ENCODE measurements at regions not wholly inside any gene's neighbourhood (a gene's known extent, or its start where the extent isn't known, plus 50 kb on each side); places are given as distances from the start of the nearest gene placed in this dataset.

DNA sequence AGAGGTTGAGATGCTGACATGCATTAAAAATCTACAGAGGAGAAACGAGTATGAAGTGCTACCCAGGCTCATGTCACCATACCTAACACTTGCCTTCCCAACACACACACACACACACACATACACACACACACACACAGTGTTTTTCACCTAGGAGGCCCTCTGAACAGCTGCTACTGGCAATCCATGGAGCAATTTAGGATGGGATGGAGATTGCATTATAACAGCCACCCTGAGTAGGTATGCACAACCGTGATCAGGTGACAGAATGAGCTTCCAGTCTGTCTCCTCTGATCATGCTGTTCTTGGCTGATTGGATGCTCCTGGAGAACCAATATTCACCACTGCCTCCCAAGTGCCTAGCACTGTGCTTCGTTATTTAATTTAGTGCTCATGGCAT lies 528.5 kb upstream of the CDH5 start:
- Histone ChIP-seq H3K27me3 (ENCODE audit: control insufficient read depth, insufficient read depth, low read length, poor library complexity, severe bottlenecking) (no peaks in the 10 kb centered on the region), H3K4me3 (ENCODE audit: low read length) (no peak overlapping the region), H3K9ac (ENCODE audit: extremely low read depth, low read length, poor library complexity, severe bottlenecking) (no peak overlapping the region), H3K36me3 (ENCODE audit: control insufficient read depth, insufficient read depth, low read length) (no peaks in the 10 kb centered on the region), H3K27ac (ENCODE audit: low read depth, low read length) (no peak overlapping the region), H3K4me1 (ENCODE audit: control insufficient read depth, insufficient read depth, low read length) (no peaks in the 10 kb centered on the region), H3K9me3 (ENCODE audit: control insufficient read depth, low read length) (no peaks in the 10 kb centered on the region)
- Mint-ChIP-seq H3K27me3 (ENCODE audit: insufficient read depth) (peaks cover 6% of the 10 kb centered on the region), H3K9me3 (no peaks in the 10 kb centered on the region), H3K4me3 (no peak overlapping the region), H3K36me3 (ENCODE audit: low read depth) (no peaks in the 10 kb centered on the region), H3K27ac (no peak overlapping the region), H3K4me1 (peaks cover 3% of the 10 kb centered on the region)
- DNase-seq, result no peak
- WGBS, 2 experiments (ENCODE audit: insufficient coverage in 1 of 2, insufficient read length in 1 of 2), result 80 to 92% methylated on average over 1 to 3 of the region's 3 CpGs
- TF ChIP-seq, protein P1, sequence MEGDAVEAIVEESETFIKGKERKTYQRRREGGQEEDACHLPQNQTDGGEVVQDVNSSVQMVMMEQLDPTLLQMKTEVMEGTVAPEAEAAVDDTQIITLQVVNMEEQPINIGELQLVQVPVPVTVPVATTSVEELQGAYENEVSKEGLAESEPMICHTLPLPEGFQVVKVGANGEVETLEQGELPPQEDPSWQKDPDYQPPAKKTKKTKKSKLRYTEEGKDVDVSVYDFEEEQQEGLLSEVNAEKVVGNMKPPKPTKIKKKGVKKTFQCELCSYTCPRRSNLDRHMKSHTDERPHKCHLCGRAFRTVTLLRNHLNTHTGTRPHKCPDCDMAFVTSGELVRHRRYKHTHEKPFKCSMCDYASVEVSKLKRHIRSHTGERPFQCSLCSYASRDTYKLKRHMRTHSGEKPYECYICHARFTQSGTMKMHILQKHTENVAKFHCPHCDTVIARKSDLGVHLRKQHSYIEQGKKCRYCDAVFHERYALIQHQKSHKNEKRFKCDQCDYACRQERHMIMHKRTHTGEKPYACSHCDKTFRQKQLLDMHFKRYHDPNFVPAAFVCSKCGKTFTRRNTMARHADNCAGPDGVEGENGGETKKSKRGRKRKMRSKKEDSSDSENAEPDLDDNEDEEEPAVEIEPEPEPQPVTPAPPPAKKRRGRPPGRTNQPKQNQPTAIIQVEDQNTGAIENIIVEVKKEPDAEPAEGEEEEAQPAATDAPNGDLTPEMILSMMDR (conservative IDR thresholded peaks at IDR 0.05), result no peak

DNA sequence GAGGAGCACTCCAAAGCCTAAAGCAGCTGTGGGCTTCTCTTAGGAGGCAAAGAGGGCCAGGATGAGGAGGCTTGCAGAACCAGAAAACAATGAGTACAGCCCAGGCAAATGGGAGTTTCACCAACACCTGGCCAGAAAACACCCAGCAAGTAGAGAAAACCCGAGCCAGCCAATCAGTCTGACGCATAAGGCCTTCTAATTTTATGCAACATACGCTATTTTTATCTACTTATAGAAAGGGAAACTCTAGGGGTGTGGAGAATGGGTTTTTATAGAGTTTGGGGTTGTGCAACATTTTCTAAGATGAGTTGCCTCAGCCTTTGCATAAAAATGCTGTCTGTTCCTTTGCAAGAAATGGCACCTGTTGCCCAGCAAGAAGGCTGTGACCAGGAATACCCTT lies 529.0 kb upstream of the CDH5 start:
- H3K36me3 Mint-ChIP-seq (ENCODE audit: low read depth), result no peaks in the 10 kb centered on the region
- TF ChIP-seq, protein P1 (conservative IDR thresholded peaks at IDR 0.05), result peak; percentile 15
- DNase-seq, result no peak
- H3K27me3 Mint-ChIP-seq (ENCODE audit: insufficient read depth), result peaks cover 6% of the 10 kb centered on the region
- WGBS, 2 experiments (ENCODE audit: insufficient coverage in 1 of 2, insufficient read length in 1 of 2), result 86 to 98% methylated on average over 1 to 3 of the region's 3 CpGs
- no peak overlapping the region for H3K4me3 Mint-ChIP-seq
- peaks cover 7% of the 10 kb centered on the region for H3K4me1 Mint-ChIP-seq
- H3K9me3 Mint-ChIP-seq, result no peaks in the 10 kb centered on the region
- no peaks in the 10 kb centered on the region for H3K27me3 ChIP-seq (ENCODE audit: control insufficient read depth, insufficient read depth, low read length, poor library complexity, severe bottlenecking)
- no peaks in the 10 kb centered on the region for H3K36me3 ChIP-seq (ENCODE audit: control insufficient read depth, insufficient read depth, low read length)
- no peaks in the 10 kb centered on the region for H3K4me1 ChIP-seq (ENCODE audit: control insufficient read depth, insufficient read depth, low read length)
- H3K9me3 ChIP-seq (ENCODE audit: control insufficient read depth, low read length), result no peaks in the 10 kb centered on the region
- H3K27ac ChIP-seq (ENCODE audit: low read depth, low read length), result no peak overlapping the region
- no peak overlapping the region for H3K9ac ChIP-seq (ENCODE audit: extremely low read depth, low read length, poor library complexity, severe bottlenecking)
- no peak overlapping the region for H3K4me3 ChIP-seq (ENCODE audit: low read length)
- no peak overlapping the region for H3K27ac Mint-ChIP-seq

DNA sequence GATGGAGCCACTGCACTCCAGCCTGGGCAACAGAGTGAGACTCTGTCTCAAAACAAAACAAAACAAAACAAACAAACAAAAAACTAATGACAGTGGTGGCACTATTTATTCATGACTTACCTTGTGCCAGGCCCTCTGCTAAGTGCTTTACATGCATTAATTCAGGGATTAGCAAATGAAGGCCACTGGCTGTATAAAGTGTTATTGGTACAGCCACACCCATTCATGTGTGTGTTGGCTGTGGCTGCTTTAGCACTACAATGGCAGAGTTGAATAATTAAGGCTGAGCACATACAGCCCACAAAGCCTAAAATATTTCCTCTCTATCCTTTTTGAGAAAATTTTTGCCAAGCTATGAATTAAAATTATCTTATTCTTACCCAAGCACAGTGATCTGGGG lies 531.8 kb upstream of the CDH5 start:
- TF ChIP-seq, protein P1 (conservative IDR thresholded peaks at IDR 0.05), result no peak
- Histone ChIP-seq H3K4me1 (ENCODE audit: control insufficient read depth, insufficient read depth, low read length) (no peaks in the 10 kb centered on the region), H3K27me3 (ENCODE audit: control insufficient read depth, insufficient read depth, low read length, poor library complexity, severe bottlenecking) (no peaks in the 10 kb centered on the region), H3K9me3 (ENCODE audit: control insufficient read depth, low read length) (no peaks in the 10 kb centered on the region), H3K9ac (ENCODE audit: extremely low read depth, low read length, poor library complexity, severe bottlenecking) (no peak overlapping the region), H3K36me3 (ENCODE audit: control insufficient read depth, insufficient read depth, low read length) (no peaks in the 10 kb centered on the region), H3K4me3 (ENCODE audit: low read length) (no peak overlapping the region), H3K27ac (ENCODE audit: low read depth, low read length) (no peak overlapping the region)
- H3K4me3 Mint-ChIP-seq, result no peak overlapping the region
- H3K9me3 Mint-ChIP-seq, result no peaks in the 10 kb centered on the region
- no peaks in the 10 kb centered on the region for H3K36me3 Mint-ChIP-seq (ENCODE audit: low read depth)
- no peak overlapping the region for H3K27ac Mint-ChIP-seq
- peaks cover 6% of the 10 kb centered on the region for H3K27me3 Mint-ChIP-seq (ENCODE audit: insufficient read depth)
- peaks cover 5% of the 10 kb centered on the region for H3K4me1 Mint-ChIP-seq
- DNase-seq, result no peak

All from endodermal cell (in vitro differentiated cells).